Heart right ventricle (tissue), 16 donors: ENCODE measurements at regions not wholly inside any gene's neighbourhood (a gene's known extent, or its start where the extent isn't known, plus 50 kb on each side); places are given as distances from the start of the nearest gene placed in this dataset.

Experiments
- ATAC-seq, 8 donors: fragments of 200-7000 bp; cut with Tn5 transposase; one replicate each; pipeline ENCODE4 v1.9.1; 2020; ENCODE audit warnings: mild to moderate bottlenecking in 8 of 8, moderate library complexity in 8 of 8, moderate number of reproducible peaks in 1 of 8
- DNase-seq, 2 donors: peaks; one replicate each; pipeline ENCODE4 v3.0.0-alpha.2; 2020
- H3K27ac ChIP-seq, 10 donors: fragments of 200-600 bp; sonication (generic) in 2 of 10; one replicate each; pipeline versions ENCODE4 v1.5.0 to v1.8.0; 2020 to 2022; ENCODE audit warnings: mild to moderate bottlenecking in 3 of 10
- H3K27me3 ChIP-seq, 7 donors: fragments of 200-600 bp; one replicate each; pipeline ENCODE4 v1.8.0; 2021 to 2022; ENCODE audit warnings: mild to moderate bottlenecking in 2 of 7
- H3K36me3 ChIP-seq, 9 donors: fragments of 200-600 bp; sonication (generic) in 1 of 9; one replicate each; pipeline versions ENCODE4 v1.5.0 to v1.8.0; 2020 to 2022; ENCODE audit warnings: mild to moderate bottlenecking in 2 of 9
- H3K4me1 ChIP-seq, 9 donors: fragments of 200-600 bp; sonication (generic) in 1 of 9; one replicate each; pipeline versions ENCODE4 v1.5.0 to v1.8.0; 2020 to 2022; ENCODE audit warnings: mild to moderate bottlenecking in 4 of 9
- H3K4me3 ChIP-seq, 10 donors: fragments of 200-600 bp; sonication (generic) in 2 of 10; one replicate each; pipeline versions ENCODE4 v1.5.0 to v1.8.0; 2020 to 2022; ENCODE audit warnings: mild to moderate bottlenecking in 7 of 10, moderate library complexity in 2 of 10
- H3K9me3 ChIP-seq, 11 donors: fragments of 200-600 bp in 10 of 11; sonication (generic) in 2 of 11; one replicate each; pipeline versions ENCODE4 v1.5.0 to v1.8.0; 2013 to 2022; ENCODE audit warnings: mild to moderate bottlenecking in 2 of 11, control low read depth in 1 of 11, moderate library complexity in 1 of 11
- WGBS, 2 donors: extraction: QIAGEN DNeasy Blood & Tissue Kit; methylation state at CpG; one replicate each; pipeline ENCODE4 v1.1.7; 2013; ENCODE audit warnings: inconsistent platforms in 1 of 2; 5-methylcytosine and 5-hydroxymethylcytosine counted together
- intact Hi-C, 10 donors: fragments of 100-400 bp; cut with DNase I; formaldehyde crosslinking; loops; one replicate each; pipeline versions ENCODE4 v1.11.1 to v1.14.2; 2022
- TF ChIP-seq, protein P1 (sequence below), 9 donors: fragments of 200-600 bp; sonication (generic) in 2 of 9; IDR thresholded peaks; one replicate each; pipeline versions ENCODE4 v1.5.0 to v1.8.0; 2021 to 2022; ENCODE audit warnings: antibody characterized with exemption in 9 of 9, mild to moderate bottlenecking in 5 of 9, moderate library complexity in 1 of 9
- donor health status: Arrhythmogenic right ventricular cardiomyopathy.
- donor health status: ischemic (EF 13 %, LVEDD 7.1; RV severe dilation, severe dysfunction).
- donor health status: healthy with polysubstance abuse.
- donor health status: DM: no; HTN: yes; CAD: no.
- donor health status: DM: no; HTN: no; CAD: no.
- donor health status: ischemic (EF 25% LVEDD 6.9; RV normal size, moderate dysfunction).
- donor health status: ischemic (EF 25% LVEDD 5.7; RV mildly dilated, moderate dysfunction).
- donor health status: healthy.
- donor health status: DM: yes; HTN: yes; CAD: no.
- donor health status: Ischemic cardiomyopathy.
- donor health status: ischemic (EF 35%, LVEDD 5.7; RV mildly dilated, moderate dysfunction).
- donor health status: nonischemic (EF 11% LVEDD 7.7; RV severe dilation, severe dysfunction).
- donor health status: DM: yes; HTN: yes; CAD: no.
- donor health status: PGD.
- donor health status: ischemic (EF 29% LVEDD 5.4; RV normal size, mild dysfunction).
- donor health status: nonischemic (EF 23%, LVEDD 6.1; RV moderate dilation, normal function).

- Histone ChIP-seq H3K4me1 (no peaks in the 10 kb centered on the region), H3K27me3 (no peaks in the 10 kb centered on the region), H3K36me3 (no peaks in the 10 kb centered on the region), H3K27ac (no peak overlapping the region), H3K9me3 (peaks cover 0 to 25% (median 4%) of the 10 kb centered on the region in 11 donors), H3K4me3 (no peak overlapping the region)
- intact Hi-C loops = no loop called here
- DNase-seq (no peak), ATAC-seq (no peak)
- TF ChIP-seq, protein P1, sequence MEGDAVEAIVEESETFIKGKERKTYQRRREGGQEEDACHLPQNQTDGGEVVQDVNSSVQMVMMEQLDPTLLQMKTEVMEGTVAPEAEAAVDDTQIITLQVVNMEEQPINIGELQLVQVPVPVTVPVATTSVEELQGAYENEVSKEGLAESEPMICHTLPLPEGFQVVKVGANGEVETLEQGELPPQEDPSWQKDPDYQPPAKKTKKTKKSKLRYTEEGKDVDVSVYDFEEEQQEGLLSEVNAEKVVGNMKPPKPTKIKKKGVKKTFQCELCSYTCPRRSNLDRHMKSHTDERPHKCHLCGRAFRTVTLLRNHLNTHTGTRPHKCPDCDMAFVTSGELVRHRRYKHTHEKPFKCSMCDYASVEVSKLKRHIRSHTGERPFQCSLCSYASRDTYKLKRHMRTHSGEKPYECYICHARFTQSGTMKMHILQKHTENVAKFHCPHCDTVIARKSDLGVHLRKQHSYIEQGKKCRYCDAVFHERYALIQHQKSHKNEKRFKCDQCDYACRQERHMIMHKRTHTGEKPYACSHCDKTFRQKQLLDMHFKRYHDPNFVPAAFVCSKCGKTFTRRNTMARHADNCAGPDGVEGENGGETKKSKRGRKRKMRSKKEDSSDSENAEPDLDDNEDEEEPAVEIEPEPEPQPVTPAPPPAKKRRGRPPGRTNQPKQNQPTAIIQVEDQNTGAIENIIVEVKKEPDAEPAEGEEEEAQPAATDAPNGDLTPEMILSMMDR (IDR thresholded peaks at IDR 0.05) = no peak
- WGBS, 2 donors = 62 to 64% methylated on average over 3 of the region's 3 CpGs
Observed at GRCh38 chr1:87927391-87928280, 599.0 kb downstream of the LMO4 start.

DNA sequence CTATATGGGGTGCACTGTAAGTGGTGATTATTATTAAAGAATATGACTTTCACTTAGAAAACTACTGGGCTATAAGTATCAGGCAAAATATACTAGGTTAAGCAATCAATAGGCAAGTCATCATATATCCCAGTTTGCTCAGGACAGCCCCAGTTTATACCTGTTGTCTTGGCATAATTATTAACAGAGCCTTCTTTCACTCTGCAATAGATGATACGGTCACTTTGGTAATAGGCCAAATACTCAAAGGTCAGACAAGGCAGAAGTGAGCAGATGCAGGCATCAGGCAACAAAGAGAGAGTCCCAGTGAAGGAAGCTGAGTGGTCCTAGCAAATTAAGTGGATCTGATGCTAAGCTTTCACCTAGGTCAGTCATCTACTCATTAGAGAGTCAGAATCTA is 599.9 kb downstream of the LMO4 start:
- TF ChIP-seq, protein P1 (IDR thresholded peaks at IDR 0.05) = no peak
- no peak for ATAC-seq
- Histone ChIP-seq H3K9me3 (peaks cover 0 to 25% (median 4%) of the 10 kb centered on the region in 11 donors), H3K27ac (no peak overlapping the region), H3K4me3 (no peak overlapping the region), H3K36me3 (no peaks in the 10 kb centered on the region), H3K27me3 (no peaks in the 10 kb centered on the region), H3K4me1 (no peaks in the 10 kb centered on the region)
- intact Hi-C loops = no loop called here
- no peak for DNase-seq
- 18 to 52% methylated on average over 1 of the region's 1 CpG for WGBS, 2 donors

GRCh38 chr1:87929906-87930305 is 601.2 kb downstream of the LMO4 start:
- no peaks in the 10 kb centered on the region for H3K36me3 ChIP-seq
- ATAC-seq (no peak), DNase-seq (no peak)
- 73 to 74% methylated on average over 1 of the region's 1 CpG for WGBS, 2 donors
- H3K27me3 ChIP-seq = no peaks in the 10 kb centered on the region
- H3K4me3 ChIP-seq = no peak overlapping the region
- intact Hi-C loops = no loop called here
- no peaks in the 10 kb centered on the region for H3K4me1 ChIP-seq
- TF ChIP-seq, protein P1 (IDR thresholded peaks at IDR 0.05) = no peak
- peaks cover 0 to 25% (median 4%) of the 10 kb centered on the region in 11 donors for H3K9me3 ChIP-seq
- H3K27ac ChIP-seq = no peak overlapping the region

- no peak for DNase-seq
- H3K36me3 ChIP-seq = no peaks in the 10 kb centered on the region
- H3K4me1 ChIP-seq = no peaks in the 10 kb centered on the region
- WGBS, 2 donors = 85 to 92% methylated on average over 1 of the region's 1 CpG
- TF ChIP-seq, protein P1 (IDR thresholded peaks at IDR 0.05) = no peak
- no peak for ATAC-seq
- H3K27ac ChIP-seq = no peak overlapping the region
- peaks cover 0 to 25% (median 4%) of the 10 kb centered on the region in 11 donors for H3K9me3 ChIP-seq
- intact Hi-C loops = no loop called here
- H3K27me3 ChIP-seq = no peaks in the 10 kb centered on the region
- no peak overlapping the region for H3K4me3 ChIP-seq
Observed at GRCh38 chr1:87930796-87931195, 602.1 kb downstream of the LMO4 start.
